Liver (tissue), 3 donors: ENCODE measurements at regions not wholly inside any gene's neighbourhood (a gene's known extent, or its start where the extent isn't known, plus 50 kb on each side); places are given as distances from the start of the nearest gene placed in this dataset.

Source experiments
- ATF3 ChIP-seq: IDR thresholded peaks from 2 replicates; pipeline ENCODE4 v1.6.1; 2016; ENCODE audit warnings: antibody characterized with exemption
- CTCF ChIP-seq: fragments of 150-350 bp; IDR thresholded peaks from 2 replicates; pipeline ENCODE4 v1.5.1; 2017; ENCODE audit warnings: improper control_type of control experiment, low read depth, low read length; ENCODE audit not compliant: missing input control
- GABPA ChIP-seq, 2 donors: IDR thresholded peaks in 1 of 2; conservative IDR thresholded peaks in 1 of 2; 2 replicates each; pipeline ENCODE4 v1.6.1; 2016; ENCODE audit warnings: antibody characterized with exemption in 2 of 2, mild to moderate bottlenecking in 1 of 2, moderate library complexity in 1 of 2
- MAX ChIP-seq: IDR thresholded peaks from 2 replicates; pipeline ENCODE4 v1.6.1; 2016; ENCODE audit warnings: antibody characterized with exemption
- NR2F2 ChIP-seq: IDR thresholded peaks from 2 replicates; pipeline ENCODE4 v1.6.1; 2016; ENCODE audit warnings: antibody characterized with exemption
- RAD21 ChIP-seq, 2 donors: IDR thresholded peaks; 2 replicates each; pipeline ENCODE4 v1.6.1; 2016; ENCODE audit warnings: antibody characterized with exemption in 2 of 2, mild to moderate bottlenecking in 2 of 2
- SP1 ChIP-seq: IDR thresholded peaks from 2 replicates; pipeline ENCODE4 v1.6.1; 2018; ENCODE audit warnings: antibody characterized with exemption, mild to moderate bottlenecking
- TAF1 ChIP-seq: conservative IDR thresholded peaks from 2 replicates; pipeline ENCODE4 v1.6.1; 2016; ENCODE audit warnings: antibody characterized with exemption, mild to moderate bottlenecking
- TF ChIP-seq, protein P1 (sequence below): IDR thresholded peaks from 2 replicates; pipeline ENCODE4 v1.6.1; 2016; ENCODE audit warnings: antibody characterized with exemption, mild to moderate bottlenecking
- donor health status: healthy.
- donor health status: healthy.

DNA sequence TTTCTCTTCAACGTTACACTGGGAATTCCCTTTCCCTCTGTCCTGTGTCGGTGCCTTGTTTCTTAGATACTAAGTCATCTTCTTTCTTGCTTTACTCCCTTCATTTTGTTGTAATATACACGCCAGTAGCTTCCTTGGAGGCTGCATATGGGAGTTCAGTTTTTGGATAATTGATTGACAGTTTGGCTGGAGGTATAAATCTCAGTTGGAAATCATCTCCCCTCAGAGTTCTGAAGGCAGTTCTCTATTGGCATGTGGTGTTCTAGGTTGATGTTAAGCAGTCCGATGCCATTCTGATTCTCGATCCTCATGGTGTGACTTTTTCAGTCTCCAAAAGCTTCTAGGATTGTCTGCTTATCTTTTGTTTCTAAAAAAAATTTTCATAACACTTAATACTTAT, 152.5 kb upstream of the GLI2 start:
- TF ChIP-seq CTCF (no peak), RAD21 (IDR thresholded peaks at IDR 0.05) (no peak), MAX (no peak), TAF1 (no peak), GABPA (IDR thresholded peaks at IDR 0.05 in 1 of 2, conservative IDR thresholded peaks at IDR 0.05 in 1 of 2) (no peak), SP1 (no peak), ATF3 (no peak), NR2F2 (no peak)
- TF ChIP-seq, protein P1, sequence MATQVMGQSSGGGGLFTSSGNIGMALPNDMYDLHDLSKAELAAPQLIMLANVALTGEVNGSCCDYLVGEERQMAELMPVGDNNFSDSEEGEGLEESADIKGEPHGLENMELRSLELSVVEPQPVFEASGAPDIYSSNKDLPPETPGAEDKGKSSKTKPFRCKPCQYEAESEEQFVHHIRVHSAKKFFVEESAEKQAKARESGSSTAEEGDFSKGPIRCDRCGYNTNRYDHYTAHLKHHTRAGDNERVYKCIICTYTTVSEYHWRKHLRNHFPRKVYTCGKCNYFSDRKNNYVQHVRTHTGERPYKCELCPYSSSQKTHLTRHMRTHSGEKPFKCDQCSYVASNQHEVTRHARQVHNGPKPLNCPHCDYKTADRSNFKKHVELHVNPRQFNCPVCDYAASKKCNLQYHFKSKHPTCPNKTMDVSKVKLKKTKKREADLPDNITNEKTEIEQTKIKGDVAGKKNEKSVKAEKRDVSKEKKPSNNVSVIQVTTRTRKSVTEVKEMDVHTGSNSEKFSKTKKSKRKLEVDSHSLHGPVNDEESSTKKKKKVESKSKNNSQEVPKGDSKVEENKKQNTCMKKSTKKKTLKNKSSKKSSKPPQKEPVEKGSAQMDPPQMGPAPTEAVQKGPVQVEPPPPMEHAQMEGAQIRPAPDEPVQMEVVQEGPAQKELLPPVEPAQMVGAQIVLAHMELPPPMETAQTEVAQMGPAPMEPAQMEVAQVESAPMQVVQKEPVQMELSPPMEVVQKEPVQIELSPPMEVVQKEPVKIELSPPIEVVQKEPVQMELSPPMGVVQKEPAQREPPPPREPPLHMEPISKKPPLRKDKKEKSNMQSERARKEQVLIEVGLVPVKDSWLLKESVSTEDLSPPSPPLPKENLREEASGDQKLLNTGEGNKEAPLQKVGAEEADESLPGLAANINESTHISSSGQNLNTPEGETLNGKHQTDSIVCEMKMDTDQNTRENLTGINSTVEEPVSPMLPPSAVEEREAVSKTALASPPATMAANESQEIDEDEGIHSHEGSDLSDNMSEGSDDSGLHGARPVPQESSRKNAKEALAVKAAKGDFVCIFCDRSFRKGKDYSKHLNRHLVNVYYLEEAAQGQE, result no peak
